ENCODE measurements at regions not wholly inside any gene's neighbourhood (a gene's known extent, or its start where the extent isn't known, plus 50 kb on each side); places are given as distances from the start of the nearest gene placed in this dataset.

DNA sequence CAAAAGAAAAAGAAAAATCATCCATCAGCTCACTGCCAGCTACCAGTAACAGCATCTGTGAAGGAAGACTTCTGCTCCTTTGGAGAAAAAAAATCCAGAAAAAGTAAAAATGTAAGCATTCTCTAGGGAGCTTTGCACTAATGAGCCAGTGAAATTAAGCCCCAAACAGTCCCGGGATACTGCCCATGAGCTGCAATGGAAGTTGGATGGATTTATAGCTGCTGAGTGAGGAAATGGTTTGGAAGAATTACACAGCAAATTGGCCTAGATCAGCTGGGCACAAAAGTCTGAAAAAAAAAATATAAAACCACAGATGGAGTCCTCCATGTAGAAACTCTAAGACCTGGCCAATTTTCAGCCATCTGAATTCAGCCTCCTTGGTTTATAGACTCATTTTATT, 462.9 kb upstream of the USP15 start:
- Mint-ChIP-seq H3K27ac (no peak overlapping the region), H3K4me1 (no peaks in the 10 kb centered on the region), H3K4me3 (no peak overlapping the region), H3K9me3 (peaks cover 0 to 4% of the 10 kb centered on the region in 2 donors), H3K27me3 (no peaks in the 10 kb centered on the region)
- DNase-seq, result no peak
- no peak for ATAC-seq

DNA sequence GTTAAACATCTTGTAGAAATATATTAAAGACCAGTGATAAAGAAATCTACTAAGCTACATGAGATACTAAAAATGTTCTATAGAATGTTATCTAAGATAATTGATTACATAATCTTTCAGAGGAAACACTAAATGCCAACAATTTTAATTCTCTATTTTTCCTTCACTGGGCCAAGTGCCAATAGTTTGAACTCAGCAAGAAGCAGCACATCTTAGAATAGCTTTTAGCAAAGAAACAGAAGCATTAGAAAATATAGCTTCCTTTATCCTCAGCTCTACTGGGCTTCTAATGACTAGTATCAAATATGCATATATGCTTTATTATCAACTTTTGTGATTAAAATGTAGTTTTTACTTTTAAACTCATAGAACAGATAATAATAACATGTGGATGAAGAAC, 461.4 kb upstream of the USP15 start:
- no peak for ATAC-seq
- Mint-ChIP-seq H3K4me1 (no peaks in the 10 kb centered on the region), H3K9me3 (peaks cover 0 to 4% of the 10 kb centered on the region in 2 donors), H3K27ac (no peak overlapping the region), H3K4me3 (no peak overlapping the region), H3K27me3 (no peaks in the 10 kb centered on the region)
- DNase-seq, result no peak

DNA sequence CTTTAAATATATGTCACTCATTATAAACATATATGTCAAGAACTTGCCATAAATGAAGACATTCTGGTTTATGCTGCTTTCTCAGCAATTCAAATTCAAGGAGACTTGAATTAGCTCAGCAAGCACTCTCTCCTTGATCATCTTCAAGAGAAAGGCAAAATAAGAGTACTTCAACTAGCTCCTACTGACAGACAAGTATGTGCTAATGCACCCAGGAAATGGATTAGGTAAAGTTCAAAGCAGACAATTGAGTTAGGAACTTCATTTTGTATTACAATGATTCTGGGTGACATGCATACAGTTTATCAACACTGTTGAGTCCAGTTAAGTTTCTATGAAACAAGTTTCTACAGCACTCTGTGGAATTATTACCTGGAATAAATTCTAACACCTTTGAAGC, 455.9 kb upstream of the USP15 start:
- Mint-ChIP-seq H3K27ac (no peak overlapping the region), H3K9me3 (peaks cover 15 to 29% of the 10 kb centered on the region in 2 donors), H3K4me3 (no peak overlapping the region), H3K27me3 (no peaks in the 10 kb centered on the region), H3K4me1 (no peaks in the 10 kb centered on the region)
- no peak for ATAC-seq
- no peak for DNase-seq

DNA sequence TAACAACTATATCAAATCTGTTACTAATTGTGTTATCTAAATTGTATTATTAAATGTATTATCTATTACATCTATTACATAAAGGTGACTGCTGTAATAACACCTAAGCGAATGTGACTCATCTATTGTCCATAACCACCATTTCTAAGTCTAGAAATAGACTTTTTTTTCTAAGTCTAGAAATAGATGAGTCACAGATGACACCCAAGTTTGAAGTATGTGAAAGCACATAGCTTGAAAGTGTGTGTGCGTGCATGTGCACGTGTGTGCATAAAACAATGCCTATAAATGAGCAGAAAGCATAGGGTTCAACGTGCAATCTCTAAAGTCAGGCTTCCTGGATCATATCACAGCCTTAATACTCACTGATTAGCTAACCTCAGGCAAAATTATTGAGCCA, 451.3 kb upstream of the USP15 start:
- DNase-seq (no peak), ATAC-seq (no peak)
- no peaks in the 10 kb centered on the region for H3K27me3 Mint-ChIP-seq
- H3K9me3 Mint-ChIP-seq, result peaks cover 15 to 25% of the 10 kb centered on the region in 2 donors
- H3K4me1 Mint-ChIP-seq, result no peaks in the 10 kb centered on the region
- no peak overlapping the region for H3K4me3 Mint-ChIP-seq
- H3K27ac Mint-ChIP-seq, result no peak overlapping the region

DNA sequence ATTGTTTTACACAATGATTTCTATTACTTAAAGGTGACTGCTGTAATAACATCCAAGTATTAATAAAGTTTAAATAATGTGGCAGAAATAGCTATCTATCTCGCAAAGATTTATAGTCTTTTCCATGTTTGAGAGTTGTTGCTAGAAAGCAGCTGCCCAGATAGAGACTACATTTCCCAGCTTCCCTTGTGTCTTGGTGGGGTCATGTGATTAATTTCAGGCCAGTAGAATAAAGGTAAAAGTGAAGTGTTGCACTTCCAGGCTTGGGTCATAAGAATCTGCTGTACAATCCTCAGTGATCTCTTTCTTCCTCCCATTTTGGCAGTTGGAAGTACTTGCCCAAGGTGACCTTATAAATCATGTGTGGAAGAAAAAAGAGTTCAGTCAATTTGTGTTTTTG, 449.7 kb upstream of the USP15 start:
- no peak overlapping the region for H3K27ac Mint-ChIP-seq

DNA sequence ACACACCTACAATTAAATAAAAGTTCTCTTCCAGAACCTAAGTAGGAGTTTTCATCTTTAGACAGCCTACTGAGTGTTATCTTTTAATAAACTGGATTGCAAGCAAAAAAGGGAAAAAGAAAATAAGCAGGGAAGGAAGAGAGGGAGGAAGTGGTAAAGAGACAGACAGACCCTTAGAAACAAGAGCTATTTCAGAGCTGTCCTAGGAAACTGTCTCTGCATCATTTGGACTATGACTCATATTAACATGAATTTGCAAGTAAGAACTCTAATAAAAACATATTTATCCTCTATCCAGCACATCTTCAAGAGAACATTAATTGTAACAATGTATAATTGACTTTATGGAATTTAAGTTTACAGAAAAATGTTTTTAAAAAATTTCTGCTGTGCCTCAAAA, 438.8 kb upstream of the USP15 start:
- H3K27me3 Mint-ChIP-seq, result no peaks in the 10 kb centered on the region
- no peak for ATAC-seq
- H3K4me1 Mint-ChIP-seq, result no peaks in the 10 kb centered on the region
- peaks cover 0 to 5% of the 10 kb centered on the region in 2 donors for H3K9me3 Mint-ChIP-seq
- DNase-seq, result no peak
- H3K4me3 Mint-ChIP-seq, result no peak overlapping the region
- no peak overlapping the region for H3K27ac Mint-ChIP-seq

More for the DNA sequence above, 449.7 kb upstream of the USP15 start:
- DNase-seq (no peak), ATAC-seq (no peak)
- Mint-ChIP-seq H3K27me3 (no peaks in the 10 kb centered on the region), H3K4me3 (no peak overlapping the region), H3K4me1 (no peaks in the 10 kb centered on the region), H3K9me3 (peaks cover 15 to 25% of the 10 kb centered on the region in 2 donors)

DNA sequence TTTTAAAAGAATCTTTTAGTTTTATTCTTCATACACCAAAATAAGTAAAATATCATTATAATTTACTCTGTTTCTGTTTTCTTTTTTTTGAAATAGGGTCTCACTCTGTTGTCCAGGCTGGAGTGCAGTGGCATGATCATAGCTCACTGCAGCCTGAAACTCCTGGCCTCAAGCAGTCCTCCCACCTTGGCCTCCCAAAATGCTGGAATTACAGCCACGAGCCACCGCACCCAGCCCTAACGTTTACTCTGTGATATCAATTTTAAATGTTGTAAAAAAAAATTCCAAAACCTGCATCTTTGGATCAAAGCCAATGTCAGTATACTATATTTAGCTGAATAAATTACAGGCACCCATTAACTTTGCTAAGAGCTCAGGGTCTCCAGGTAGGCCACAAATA, 437.1 kb upstream of the USP15 start:
- no peak overlapping the region for H3K4me3 Mint-ChIP-seq
- H3K27ac Mint-ChIP-seq, result no peak overlapping the region
- ATAC-seq, result no peak
- DNase-seq, result no peak
- H3K9me3 Mint-ChIP-seq, result peaks cover 0 to 1% of the 10 kb centered on the region in 2 donors
- no peaks in the 10 kb centered on the region for H3K27me3 Mint-ChIP-seq
- no peaks in the 10 kb centered on the region for H3K4me1 Mint-ChIP-seq

DNA sequence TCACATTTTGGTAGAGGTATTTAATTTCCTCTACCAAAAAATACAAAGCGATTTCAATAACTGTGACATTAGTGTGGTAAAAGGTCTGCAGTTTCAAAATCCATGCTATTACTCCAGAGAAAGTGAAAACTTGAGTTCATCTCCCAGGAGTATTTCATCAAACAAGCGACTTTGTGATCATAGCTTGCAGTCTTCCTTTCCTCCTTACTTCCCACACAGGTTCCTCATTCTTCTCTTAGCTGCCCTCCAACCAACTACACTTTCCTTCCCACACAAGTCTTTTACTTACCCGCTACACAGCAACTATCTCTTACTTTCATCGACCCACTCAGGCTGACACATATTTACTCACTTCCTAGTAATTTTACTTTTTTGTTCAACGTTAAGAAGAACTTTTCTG, 413.4 kb upstream of the USP15 start:
- Mint-ChIP-seq H3K27me3 (no peaks in the 10 kb centered on the region), H3K4me1 (no peaks in the 10 kb centered on the region), H3K9me3 (no peaks in the 10 kb centered on the region), H3K4me3 (no peak overlapping the region), H3K27ac (no peak overlapping the region)
- no peak for ATAC-seq
- DNase-seq, result no peak

DNA sequence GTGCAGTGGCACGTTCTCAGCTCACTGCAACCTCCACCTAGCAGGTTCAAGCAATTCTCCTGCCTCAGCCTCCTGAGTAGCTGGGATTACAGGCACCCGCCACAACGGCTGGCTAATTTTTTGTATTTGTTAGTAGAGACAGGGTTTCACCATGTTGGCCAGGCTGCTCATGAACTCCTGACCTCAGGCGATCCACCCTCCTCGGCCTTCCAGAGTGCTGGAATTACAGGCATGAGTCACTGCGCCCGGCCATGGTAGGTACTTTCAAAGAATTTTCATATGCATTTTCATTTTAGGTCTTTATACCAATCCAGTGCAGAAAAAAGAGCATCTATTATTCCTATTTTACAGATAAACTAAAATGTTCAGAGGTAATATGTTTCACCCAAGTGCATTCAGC, 411.3 kb upstream of the USP15 start:
- DNase-seq, result no peak
- Mint-ChIP-seq H3K27ac (no peak overlapping the region), H3K27me3 (no peaks in the 10 kb centered on the region), H3K4me1 (no peaks in the 10 kb centered on the region), H3K9me3 (peaks cover 0 to 2% of the 10 kb centered on the region in 2 donors), H3K4me3 (no peak overlapping the region)
- no peak for ATAC-seq

DNA sequence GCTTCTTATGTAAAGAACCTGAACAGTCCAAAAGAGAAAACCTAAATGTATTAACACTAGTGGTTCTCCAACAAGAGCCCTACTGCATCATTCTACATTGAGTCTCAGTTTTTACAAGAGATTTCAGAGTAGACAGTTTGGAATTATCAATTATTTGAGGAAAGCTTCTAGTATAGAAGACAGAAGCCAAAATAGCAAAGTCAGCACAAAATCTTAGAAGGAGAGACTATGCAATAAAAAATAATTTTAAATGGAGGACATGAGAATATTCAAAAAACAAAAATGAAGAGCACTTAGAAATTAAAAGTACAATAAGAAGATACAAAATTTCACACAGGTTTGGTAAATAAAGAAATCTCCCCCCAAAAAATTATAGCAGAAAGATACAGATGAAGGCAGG, 406.3 kb upstream of the USP15 start:
- H3K27me3 Mint-ChIP-seq, result no peaks in the 10 kb centered on the region
- H3K4me3 Mint-ChIP-seq, result no peak overlapping the region
- DNase-seq, result no peak
- H3K4me1 Mint-ChIP-seq, result no peaks in the 10 kb centered on the region
- H3K27ac Mint-ChIP-seq, result no peak overlapping the region
- H3K9me3 Mint-ChIP-seq, result peaks cover 6 to 11% of the 10 kb centered on the region in 2 donors
- no peak for ATAC-seq

DNA sequence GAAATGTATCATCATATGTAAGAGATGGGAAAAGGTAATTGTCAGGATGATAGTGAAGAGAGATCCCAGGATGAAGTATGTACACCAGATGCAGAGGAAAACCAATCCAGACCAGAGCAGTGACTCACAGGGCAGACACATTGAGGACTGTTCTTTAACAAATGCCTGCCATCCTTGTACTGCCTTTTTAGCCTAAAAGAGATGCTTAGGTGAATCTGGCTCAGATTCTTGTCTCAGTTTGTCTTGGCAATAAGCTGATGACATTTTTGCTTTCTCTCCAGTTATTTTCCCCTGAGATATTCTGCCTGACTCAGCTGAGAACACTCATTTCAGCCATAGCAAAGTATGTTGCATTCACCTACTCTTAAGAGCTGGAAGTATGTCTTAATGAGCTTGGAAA, 405.3 kb upstream of the USP15 start:
- H3K27me3 Mint-ChIP-seq, result no peaks in the 10 kb centered on the region
- no peak for DNase-seq
- H3K4me3 Mint-ChIP-seq, result no peak overlapping the region
- H3K9me3 Mint-ChIP-seq, result peaks cover 6 to 11% of the 10 kb centered on the region in 2 donors
- no peak overlapping the region for H3K27ac Mint-ChIP-seq
- H3K4me1 Mint-ChIP-seq, result no peaks in the 10 kb centered on the region
- no peak for ATAC-seq

DNA sequence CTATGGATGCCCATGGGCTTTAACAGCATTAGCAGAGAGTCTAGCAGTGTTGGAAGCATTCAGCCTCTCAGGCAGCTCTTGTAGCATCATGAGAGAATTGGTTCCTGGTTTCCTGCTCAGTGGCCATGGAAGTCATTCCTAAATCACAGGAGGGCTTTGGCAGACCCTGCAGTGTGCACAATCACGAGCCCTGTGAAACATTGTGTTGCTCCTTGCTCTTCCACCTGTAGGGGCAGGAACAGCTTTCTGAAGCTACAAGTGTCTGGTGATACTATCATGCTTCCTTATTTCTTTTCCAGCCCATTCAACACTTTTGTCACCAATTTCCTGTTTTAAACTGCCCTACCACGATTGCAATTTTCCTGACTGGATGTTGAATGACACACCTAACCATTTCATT, 402.2 kb upstream of the USP15 start:
- H3K27me3 Mint-ChIP-seq, result no peaks in the 10 kb centered on the region
- DNase-seq (no peak), ATAC-seq (no peak)
- H3K27ac Mint-ChIP-seq, result no peak overlapping the region
- H3K4me1 Mint-ChIP-seq, result no peaks in the 10 kb centered on the region
- H3K9me3 Mint-ChIP-seq, result peaks cover 6 to 11% of the 10 kb centered on the region in 2 donors
- no peak overlapping the region for H3K4me3 Mint-ChIP-seq

DNA sequence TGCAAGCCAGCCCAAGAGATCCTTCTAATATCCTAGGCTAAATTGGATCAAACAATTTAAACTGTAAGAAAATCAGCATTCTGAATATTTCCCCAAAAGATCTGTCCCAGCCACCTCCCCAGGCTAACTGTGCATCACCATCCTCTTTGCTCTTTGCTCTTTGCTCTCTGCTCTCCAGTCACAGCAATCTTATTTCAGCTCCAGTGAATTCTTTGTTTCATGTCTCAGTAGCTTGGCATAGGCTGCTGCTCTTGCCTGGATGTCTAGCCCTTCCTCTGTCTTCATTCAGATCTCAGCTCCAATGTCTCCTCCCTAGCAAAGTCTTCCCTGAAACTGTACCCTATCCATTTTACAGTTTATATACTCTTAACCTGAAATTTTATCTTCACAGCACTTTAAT, 399.8 kb upstream of the USP15 start:
- no peaks in the 10 kb centered on the region for H3K27me3 Mint-ChIP-seq
- no peak for ATAC-seq
- no peaks in the 10 kb centered on the region for H3K9me3 Mint-ChIP-seq
- no peak overlapping the region for H3K27ac Mint-ChIP-seq
- no peak for DNase-seq
- no peaks in the 10 kb centered on the region for H3K4me1 Mint-ChIP-seq
- H3K4me3 Mint-ChIP-seq, result no peak overlapping the region

DNA sequence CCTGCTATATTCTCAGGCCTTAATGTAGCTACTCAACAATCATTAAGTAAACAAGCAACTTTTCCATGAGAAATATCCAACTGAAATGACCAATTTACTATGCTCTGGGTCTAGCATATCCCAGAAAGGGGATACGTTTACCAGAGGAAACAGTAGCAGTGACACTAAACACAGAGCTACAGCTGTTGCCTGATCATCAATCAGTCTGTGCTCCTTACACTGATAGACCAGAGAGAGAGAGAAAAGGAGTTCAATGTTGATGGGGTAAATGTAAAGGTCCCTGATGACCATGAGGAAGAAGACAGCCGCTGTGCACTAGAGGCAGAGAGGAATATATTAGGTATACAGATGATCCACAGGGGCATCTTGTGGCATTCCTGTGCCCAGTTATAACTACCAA, 397.2 kb upstream of the USP15 start:
- Mint-ChIP-seq H3K27ac (no peak overlapping the region), H3K27me3 (no peaks in the 10 kb centered on the region), H3K4me1 (no peaks in the 10 kb centered on the region), H3K9me3 (no peaks in the 10 kb centered on the region), H3K4me3 (no peak overlapping the region)
- DNase-seq, result no peak
- no peak for ATAC-seq

DNA sequence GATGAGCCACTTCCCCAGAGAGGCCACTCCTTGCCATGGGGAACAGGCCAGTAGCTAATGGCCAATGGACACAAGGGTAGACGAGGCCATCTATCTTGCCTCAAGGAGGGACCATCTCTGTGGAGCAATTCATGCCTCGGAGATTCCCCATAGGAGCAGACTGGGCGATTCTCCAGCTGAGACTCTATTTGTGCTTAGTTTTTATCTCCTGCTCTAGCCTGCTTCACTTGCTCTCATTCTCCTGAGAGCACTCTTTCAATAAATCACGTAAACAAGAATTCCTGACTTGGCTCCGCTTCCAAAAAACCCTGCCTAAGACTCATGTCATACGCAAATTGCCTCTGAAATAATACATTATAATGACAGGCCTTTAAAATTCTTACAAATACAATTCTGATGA, 396.4 kb upstream of the USP15 start:
- DNase-seq (no peak), ATAC-seq (no peak)
- no peaks in the 10 kb centered on the region for H3K27me3 Mint-ChIP-seq
- H3K4me3 Mint-ChIP-seq, result no peak overlapping the region
- H3K4me1 Mint-ChIP-seq, result no peaks in the 10 kb centered on the region
- no peak overlapping the region for H3K27ac Mint-ChIP-seq
- no peaks in the 10 kb centered on the region for H3K9me3 Mint-ChIP-seq

DNA sequence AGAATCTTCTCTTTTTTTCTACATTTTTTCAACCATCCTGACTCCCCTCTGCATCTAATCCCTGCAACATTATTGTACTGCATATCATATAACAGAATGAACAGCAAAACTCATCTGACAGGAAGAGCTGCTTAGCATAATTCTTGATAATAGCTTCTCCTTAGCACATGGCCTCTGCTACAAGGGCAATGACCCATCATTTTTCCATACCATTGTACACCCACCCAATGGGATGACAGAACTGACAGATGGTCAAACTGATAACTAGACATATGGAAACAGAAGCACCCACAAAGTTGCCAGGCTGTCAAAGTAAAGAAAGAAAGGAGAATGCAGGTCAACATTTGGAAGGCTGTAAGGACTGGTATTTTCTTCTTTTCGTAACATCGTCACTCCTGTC, 390.4 kb upstream of the USP15 start:
- Mint-ChIP-seq H3K9me3 (no peaks in the 10 kb centered on the region), H3K27ac (no peak overlapping the region), H3K4me3 (no peak overlapping the region), H3K27me3 (no peaks in the 10 kb centered on the region), H3K4me1 (no peaks in the 10 kb centered on the region)
- ATAC-seq (no peak), DNase-seq (no peak)

DNA sequence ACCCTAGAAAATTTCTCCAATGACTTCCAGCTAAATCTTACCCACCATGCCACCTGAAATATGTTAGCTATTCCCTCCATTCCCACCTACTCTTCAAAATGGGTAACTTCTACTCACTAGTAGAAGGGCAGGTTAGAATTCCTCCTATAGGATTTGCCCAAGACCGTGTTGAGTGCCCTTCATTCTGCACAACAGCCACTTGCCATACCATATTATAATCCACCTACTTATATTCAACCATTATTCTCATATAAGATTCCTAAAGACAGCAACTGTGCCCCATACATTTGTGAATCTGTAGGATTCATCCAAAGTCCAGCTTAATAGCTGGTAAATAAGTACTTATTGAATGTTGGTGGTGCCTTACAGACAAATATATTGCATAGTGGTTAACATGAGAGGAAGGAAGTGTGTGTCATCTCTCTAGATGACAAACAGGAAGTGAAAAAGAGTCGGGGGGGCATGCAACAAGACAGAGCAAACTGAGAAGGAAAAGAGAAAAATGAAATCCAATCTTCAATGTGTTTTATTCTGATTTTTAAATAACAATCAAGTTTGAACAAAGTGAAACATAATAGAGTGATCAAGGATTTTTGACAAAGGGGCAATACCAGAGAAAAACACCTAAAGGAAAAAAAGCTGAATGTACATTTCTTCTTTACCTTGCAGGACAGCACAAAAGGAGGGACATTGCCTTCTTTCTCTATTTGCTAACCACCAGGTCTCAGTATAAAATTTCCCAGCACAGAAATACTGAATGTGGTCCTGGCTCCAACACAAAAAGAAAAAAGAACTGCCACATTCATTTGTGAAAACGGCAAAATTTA, 389.3 kb upstream of the USP15 start:
- no peaks in the 10 kb centered on the region for H3K9me3 Mint-ChIP-seq
- no peaks in the 10 kb centered on the region for H3K4me1 Mint-ChIP-seq
- peak in 1 of 2 donors; percentile 15 for DNase-seq
- H3K27ac Mint-ChIP-seq, result no peak overlapping the region
- peak; percentile 99 for ATAC-seq
- H3K27me3 Mint-ChIP-seq, result no peaks in the 10 kb centered on the region
- no peak overlapping the region for H3K4me3 Mint-ChIP-seq
